ENCODE measurements at regions not wholly inside any gene's neighbourhood (a gene's known extent, or its start where the extent isn't known, plus 50 kb on each side); places are given as distances from the start of the nearest gene placed in this dataset.

DNA sequence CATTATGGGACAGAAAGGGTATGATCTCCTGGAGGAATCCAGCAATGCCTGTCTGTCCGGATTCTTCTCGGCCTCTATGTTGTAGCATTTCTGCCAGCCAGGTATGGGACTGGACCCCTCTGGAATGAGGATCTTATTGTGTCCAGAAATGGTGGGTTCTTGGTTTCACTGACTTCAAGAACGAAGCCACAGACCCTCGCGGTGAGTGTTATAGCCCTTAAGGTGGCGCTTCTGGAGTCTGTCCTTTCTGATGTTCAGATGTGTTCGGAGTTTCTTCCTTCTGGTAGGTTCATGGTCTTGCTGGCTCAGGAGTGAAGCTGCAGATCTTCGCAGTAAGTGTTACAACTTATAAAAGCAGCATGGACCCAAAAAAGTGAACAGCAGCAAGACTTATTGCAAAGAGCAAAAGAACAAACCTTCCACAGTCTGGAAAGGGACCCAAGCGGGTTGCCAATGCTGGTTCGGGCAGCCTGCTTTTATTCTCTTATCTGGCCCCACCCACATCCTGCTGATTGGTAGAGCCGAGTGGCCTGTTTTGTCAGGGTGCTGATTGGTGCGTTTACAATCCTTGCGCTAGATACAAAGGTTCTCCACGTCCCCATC, 62.3 kb upstream of the IER3 start:
- no peak for DNase-seq

DNA sequence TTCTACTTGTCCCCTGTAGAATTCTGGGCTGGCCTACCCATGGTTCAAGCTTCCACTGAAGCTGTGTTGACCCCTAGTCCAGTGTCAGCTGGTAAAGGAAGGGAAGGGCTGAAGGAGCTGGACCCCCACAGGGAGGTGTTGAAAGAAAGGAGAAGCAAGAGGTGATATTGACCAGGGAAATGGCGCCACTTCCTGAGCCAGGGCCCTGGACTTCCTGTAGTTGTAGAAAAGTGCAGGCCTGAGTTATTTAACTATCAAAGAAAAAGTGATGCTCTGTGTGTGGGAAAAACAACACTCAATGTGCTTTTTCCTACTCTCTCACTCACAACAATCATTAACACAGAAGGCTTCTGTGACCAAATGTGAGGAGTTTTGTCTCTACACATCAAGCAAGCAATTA, 60.0 kb upstream of the IER3 start:
- no peak for DNase-seq

DNA sequence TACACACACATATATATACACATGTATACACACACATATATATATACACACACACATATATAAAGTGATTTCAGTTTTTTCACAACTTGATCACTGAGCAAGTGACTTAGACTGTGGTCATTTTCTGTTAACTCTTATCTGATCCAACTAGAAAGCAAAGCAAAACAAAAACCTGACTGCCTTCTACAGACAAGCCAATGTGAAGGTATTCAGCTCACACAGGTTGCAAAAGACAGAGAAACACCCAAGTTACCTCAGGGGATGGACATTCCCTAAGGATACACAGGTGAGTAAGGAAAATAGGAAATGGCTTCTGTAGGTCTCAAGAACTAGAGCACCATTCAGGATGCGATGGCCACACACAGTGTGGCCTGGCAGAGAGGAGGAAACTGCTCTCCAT, 58.4 kb upstream of the IER3 start:
- DNase-seq, result no peak

DNA sequence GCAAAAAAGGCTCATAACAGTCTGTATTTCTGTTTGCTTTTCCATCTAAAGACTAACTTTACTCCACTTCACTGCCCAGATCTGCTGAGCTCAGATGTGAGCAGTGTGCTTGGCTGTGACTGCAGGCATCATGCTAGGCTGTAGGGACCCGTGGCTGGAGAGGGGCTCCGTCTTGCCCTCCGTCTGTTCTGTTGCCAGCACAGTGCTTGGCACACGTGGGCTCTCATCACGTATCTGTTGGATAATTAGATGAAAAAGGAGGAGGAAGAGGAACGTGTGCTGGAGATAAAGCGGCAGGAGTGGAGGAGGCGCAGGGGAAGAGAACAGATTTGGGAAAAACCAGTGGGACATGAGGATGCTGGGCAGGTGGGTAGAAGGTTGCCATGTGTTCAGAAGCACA, 57.6 kb upstream of the IER3 start:
- no peak for DNase-seq

DNA sequence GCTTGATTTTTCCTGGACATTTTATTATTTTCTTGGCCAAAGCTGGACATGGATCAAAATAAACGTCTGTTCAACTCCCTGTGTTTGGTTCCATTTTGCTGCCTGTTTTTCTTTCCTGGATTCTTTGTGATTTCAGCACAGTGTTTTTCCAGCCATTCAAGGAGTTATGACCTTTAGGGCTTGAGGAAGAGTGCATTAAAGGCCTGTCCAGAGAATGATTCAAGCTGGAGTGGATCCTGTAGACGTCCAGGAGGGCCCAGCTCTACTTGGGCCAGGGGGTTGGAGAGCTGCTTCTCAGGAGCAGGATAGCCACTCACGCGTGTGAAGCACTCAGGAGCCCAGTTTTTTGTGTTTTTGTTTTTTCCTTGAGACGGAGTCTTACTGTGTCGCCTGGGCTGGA, 56.5 kb upstream of the IER3 start:
- no peak for DNase-seq

DNA sequence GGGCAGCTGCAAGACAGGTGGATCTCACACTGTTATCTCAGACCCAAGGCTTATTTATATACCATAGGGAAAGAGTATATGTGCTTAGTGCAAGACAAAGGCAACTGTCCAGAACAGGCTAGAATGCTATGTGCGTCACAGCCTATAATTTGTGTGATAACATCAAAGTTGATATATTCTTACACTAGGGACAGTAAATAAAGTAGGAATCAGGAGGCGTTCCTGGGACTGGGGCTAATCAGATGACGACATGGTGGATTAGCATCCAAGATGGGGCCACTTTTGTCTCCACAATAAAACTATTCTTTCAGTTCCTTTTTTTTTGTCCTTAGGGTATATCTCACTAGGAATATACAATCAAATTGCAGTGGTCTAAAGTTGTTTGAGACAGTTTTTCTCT, 54.9 kb upstream of the IER3 start:
- DNase-seq, result no peak

DNA sequence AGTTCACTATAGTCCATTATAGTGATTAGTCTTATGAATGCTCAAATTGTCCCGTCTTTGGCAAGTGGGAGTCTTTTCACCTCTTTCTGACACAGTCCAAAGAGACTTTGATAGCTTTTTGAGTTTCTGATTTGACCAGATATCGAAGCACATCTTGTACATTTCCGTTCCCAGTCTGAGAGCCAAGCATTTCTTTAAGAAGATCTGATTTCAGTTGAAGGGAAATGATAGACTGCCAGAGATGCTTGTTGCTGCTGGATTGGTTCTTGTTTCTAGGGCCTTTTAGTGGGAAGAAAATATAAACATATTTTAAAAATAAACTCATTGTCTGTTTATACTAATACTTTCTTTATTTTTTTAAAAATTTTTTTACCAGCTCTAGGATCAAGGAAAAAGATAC, 54.1 kb upstream of the IER3 start:
- DNase-seq, result no peak

DNA sequence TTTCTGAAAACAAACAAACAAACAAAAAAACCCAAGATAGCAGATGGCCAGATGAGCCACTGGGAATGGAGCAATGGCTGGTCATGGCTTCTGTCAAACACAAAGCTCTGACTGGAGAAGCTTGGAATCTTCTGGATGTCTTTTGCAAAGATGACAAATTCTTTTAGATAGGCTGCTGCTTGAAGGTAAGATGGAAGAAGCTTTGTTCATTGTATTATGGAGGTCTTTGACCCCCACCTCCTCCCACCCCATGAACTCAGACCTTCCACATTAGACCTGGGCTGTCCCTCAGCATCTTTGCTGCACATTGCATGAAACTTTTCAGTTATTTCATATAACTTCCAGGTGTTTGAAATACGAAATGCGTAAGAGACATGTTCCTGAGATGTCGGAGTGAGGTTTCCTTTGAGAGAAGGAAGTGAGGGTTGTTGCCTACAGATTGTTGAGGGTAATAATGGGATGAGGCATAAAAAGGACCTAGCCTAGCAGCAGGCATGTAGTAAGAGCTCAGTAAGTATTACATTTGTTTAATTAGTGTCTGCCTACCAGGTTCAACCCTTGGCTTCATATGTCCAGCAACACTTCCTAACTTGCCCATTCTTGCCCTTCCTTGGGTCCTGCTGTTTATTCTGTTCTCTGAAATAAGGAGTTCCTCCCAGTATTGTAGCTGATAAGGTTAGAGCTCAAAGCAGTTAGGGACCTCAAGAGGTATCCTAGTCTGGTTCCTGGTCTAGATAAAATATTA, 51.4 kb upstream of the IER3 start:
- no peak for DNase-seq

Measured in EL (cell line).